ENCODE measurements at regions not wholly inside any gene's neighbourhood (a gene's known extent, or its start where the extent isn't known, plus 50 kb on each side); places are given as distances from the start of the nearest gene placed in this dataset.
A peak's percentile ranks its signal among the peaks of the same experiment; 100 is the strongest.

GRCh38 chr7:68148440-68148839 is 1151.8 kb downstream of the TYW1 start:
- TF ChIP-seq CTCF (IDR thresholded peaks at IDR 0.05) = no peak
- no peak overlapping the region for H3K27ac ChIP-seq
- peaks cover 0 to 16% of the 10 kb centered on the region in 2 donors for H3K9me3 ChIP-seq
- no peak overlapping the region for H3K4me3 ChIP-seq
- no peaks in the 10 kb centered on the region for H3K36me3 ChIP-seq
- ATAC-seq (peak; percentile 85), DNase-seq (no peak)
- intact Hi-C loops (cut with DNase I) = no loop called here
- H3K27me3 ChIP-seq = peaks cover 5 to 25% of the 10 kb centered on the region in 2 donors
- no peaks in the 10 kb centered on the region for H3K4me1 ChIP-seq

GRCh38 chr7:68152205-68152604 is 1155.6 kb downstream of the TYW1 start:
- DNase-seq = no peak
- intact Hi-C loops (cut with DNase I) = no loop called here
- H3K9me3 ChIP-seq = peaks cover 0 to 7% of the 10 kb centered on the region in 2 donors
- H3K4me1 ChIP-seq = no peaks in the 10 kb centered on the region
- H3K36me3 ChIP-seq = no peaks in the 10 kb centered on the region
- no peak overlapping the region for H3K4me3 ChIP-seq
- peaks cover 5 to 11% of the 10 kb centered on the region in 2 donors for H3K27me3 ChIP-seq
- ATAC-seq = no peak
- no peak for TF ChIP-seq CTCF (IDR thresholded peaks at IDR 0.05)
- H3K27ac ChIP-seq = no peak overlapping the region

GRCh38 chr7:68155676-68156075 is 1159.0 kb downstream of the TYW1 start:
- no peak overlapping the region for H3K27ac ChIP-seq
- H3K27me3 ChIP-seq = peaks cover 0 to 4% of the 10 kb centered on the region in 2 donors
- ATAC-seq (no peak), DNase-seq (no peak)
- intact Hi-C loops (cut with DNase I) = no loop called here
- TF ChIP-seq CTCF (IDR thresholded peaks at IDR 0.05) = no peak
- no peak overlapping the region for H3K4me3 ChIP-seq
- peaks cover 0 to 5% of the 10 kb centered on the region in 2 donors for H3K9me3 ChIP-seq
- no peaks in the 10 kb centered on the region for H3K36me3 ChIP-seq
- H3K4me1 ChIP-seq = no peaks in the 10 kb centered on the region

GRCh38 chr7:68158686-68159295 is 1162.2 kb downstream of the TYW1 start:
- no peak overlapping the region for H3K27ac ChIP-seq
- no peaks in the 10 kb centered on the region for H3K27me3 ChIP-seq
- H3K4me3 ChIP-seq = no peak overlapping the region
- H3K4me1 ChIP-seq = no peaks in the 10 kb centered on the region
- H3K36me3 ChIP-seq = no peaks in the 10 kb centered on the region
- intact Hi-C loops (cut with DNase I) = no loop called here
- no peak for TF ChIP-seq CTCF (IDR thresholded peaks at IDR 0.05)
- ATAC-seq (no peak), DNase-seq (no peak)
- peaks cover 0 to 6% of the 10 kb centered on the region in 2 donors for H3K9me3 ChIP-seq

GRCh38 chr7:68162712-68163111 is 1166.1 kb downstream of the TYW1 start:
- no peak for ATAC-seq
- no peak for DNase-seq
- no peak for TF ChIP-seq CTCF (IDR thresholded peaks at IDR 0.05)
- Histone ChIP-seq H3K36me3 (no peaks in the 10 kb centered on the region), H3K4me3 (no peak overlapping the region), H3K9me3 (peaks cover 0 to 1% of the 10 kb centered on the region in 2 donors), H3K27me3 (no peaks in the 10 kb centered on the region), H3K4me1 (no peaks in the 10 kb centered on the region), H3K27ac (no peak overlapping the region)
- intact Hi-C loops (cut with DNase I) = no loop called here
